ENCODE measurements at regions not wholly inside any gene's neighbourhood (a gene's known extent, or its start where the extent isn't known, plus 50 kb on each side); places are given as distances from the start of the nearest gene placed in this dataset.

DNA sequence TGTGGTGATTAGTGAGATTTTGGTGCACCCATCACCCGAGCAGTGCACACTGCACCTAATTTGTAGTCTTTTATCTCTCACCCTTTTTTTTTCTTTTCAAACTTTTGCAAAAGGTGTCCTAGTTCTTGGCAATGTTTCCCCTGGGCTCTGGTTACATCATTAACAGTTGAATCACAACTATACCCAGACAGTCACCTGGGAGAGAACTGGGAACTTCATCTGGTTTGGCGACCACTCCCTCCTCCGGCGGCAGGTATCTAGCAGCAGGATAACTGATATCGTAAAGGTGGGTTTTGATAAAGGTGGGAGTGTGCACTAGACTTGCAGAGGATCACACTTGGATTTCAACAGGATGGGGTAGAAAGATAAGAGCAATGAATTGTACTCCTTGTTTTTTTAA, 140.5 kb downstream of the CHIC2 start:
- Histone ChIP-seq H3K9me3 (ENCODE audit: control insufficient read depth, insufficient read depth, low read depth, low read length) (no peaks in the 10 kb centered on the region), H3K79me2 (ENCODE audit: control insufficient read depth, insufficient read depth, low read length) (no peaks in the 10 kb centered on the region), H4K20me1 (ENCODE audit: control insufficient read depth, extremely low read depth, insufficient read depth, low read length) (no peaks in the 10 kb centered on the region), H3K27ac (ENCODE audit: insufficient read depth, low read length) (no peak overlapping the region), H3K36me3 (ENCODE audit: control insufficient read depth, insufficient read depth, low read length) (no peaks in the 10 kb centered on the region), H3K4me2 (ENCODE audit: extremely low read depth, insufficient read depth, low read length) (no peak overlapping the region), H3K4me1 (ENCODE audit: control insufficient read depth, extremely low read depth, insufficient read depth, low read length) (peaks cover 7% of the 10 kb centered on the region), H3K27me3 (ENCODE audit: control insufficient read depth, insufficient read depth, low read length) (no peaks in the 10 kb centered on the region), H3K9ac (ENCODE audit: insufficient read depth, low read length) (no peak overlapping the region), H2AFZ (ENCODE audit: low read length) (no peak overlapping the region), H3K4me3 (replicated peaks in 1 of 4; ENCODE audit: control extremely low read depth in 1 of 4, insufficient read depth in 1 of 4, low read depth in 3 of 4, low read length in 4 of 4) (no peak overlapping the region)
- TF ChIP-seq, protein P1, sequence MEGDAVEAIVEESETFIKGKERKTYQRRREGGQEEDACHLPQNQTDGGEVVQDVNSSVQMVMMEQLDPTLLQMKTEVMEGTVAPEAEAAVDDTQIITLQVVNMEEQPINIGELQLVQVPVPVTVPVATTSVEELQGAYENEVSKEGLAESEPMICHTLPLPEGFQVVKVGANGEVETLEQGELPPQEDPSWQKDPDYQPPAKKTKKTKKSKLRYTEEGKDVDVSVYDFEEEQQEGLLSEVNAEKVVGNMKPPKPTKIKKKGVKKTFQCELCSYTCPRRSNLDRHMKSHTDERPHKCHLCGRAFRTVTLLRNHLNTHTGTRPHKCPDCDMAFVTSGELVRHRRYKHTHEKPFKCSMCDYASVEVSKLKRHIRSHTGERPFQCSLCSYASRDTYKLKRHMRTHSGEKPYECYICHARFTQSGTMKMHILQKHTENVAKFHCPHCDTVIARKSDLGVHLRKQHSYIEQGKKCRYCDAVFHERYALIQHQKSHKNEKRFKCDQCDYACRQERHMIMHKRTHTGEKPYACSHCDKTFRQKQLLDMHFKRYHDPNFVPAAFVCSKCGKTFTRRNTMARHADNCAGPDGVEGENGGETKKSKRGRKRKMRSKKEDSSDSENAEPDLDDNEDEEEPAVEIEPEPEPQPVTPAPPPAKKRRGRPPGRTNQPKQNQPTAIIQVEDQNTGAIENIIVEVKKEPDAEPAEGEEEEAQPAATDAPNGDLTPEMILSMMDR (conservative IDR thresholded peaks at IDR 0.05 in 1 of 2, IDR thresholded peaks at IDR 0.05 in 1 of 2; ENCODE audit: low read depth in 1 of 2, low read length in 2 of 2), result no peak
- no peak for TF ChIP-seq EZH2 (IDR thresholded peaks at IDR 0.05; ENCODE audit: low read length, missing control alignments)
- DNase-seq (ENCODE audit: low read depth in 2 of 2), result no peak

GRCh38 chr4:53921856-53922255, 142.5 kb downstream of the CHIC2 start:
- peaks cover 5% of the 10 kb centered on the region for H3K4me1 ChIP-seq (ENCODE audit: control insufficient read depth, extremely low read depth, insufficient read depth, low read length)
- no peaks in the 10 kb centered on the region for H3K79me2 ChIP-seq (ENCODE audit: control insufficient read depth, insufficient read depth, low read length)
- no peaks in the 10 kb centered on the region for H3K9me3 ChIP-seq (ENCODE audit: control insufficient read depth, insufficient read depth, low read depth, low read length)

GRCh38 chr4:53920883-53921282, 143.5 kb downstream of the CHIC2 start:
- Histone ChIP-seq H3K4me3 (replicated peaks in 1 of 4; ENCODE audit: control extremely low read depth in 1 of 4, insufficient read depth in 1 of 4, low read depth in 3 of 4, low read length in 4 of 4) (no peak overlapping the region), H3K27ac (ENCODE audit: insufficient read depth, low read length) (no peak overlapping the region), H3K4me1 (ENCODE audit: control insufficient read depth, extremely low read depth, insufficient read depth, low read length) (peaks cover 9% of the 10 kb centered on the region), H2AFZ (ENCODE audit: low read length) (no peak overlapping the region), H3K4me2 (ENCODE audit: extremely low read depth, insufficient read depth, low read length) (no peak overlapping the region), H3K9ac (ENCODE audit: insufficient read depth, low read length) (no peak overlapping the region), H3K79me2 (ENCODE audit: control insufficient read depth, insufficient read depth, low read length) (no peaks in the 10 kb centered on the region), H3K27me3 (ENCODE audit: control insufficient read depth, insufficient read depth, low read length) (no peaks in the 10 kb centered on the region), H3K36me3 (ENCODE audit: control insufficient read depth, insufficient read depth, low read length) (no peaks in the 10 kb centered on the region), H4K20me1 (ENCODE audit: control insufficient read depth, extremely low read depth, insufficient read depth, low read length) (no peaks in the 10 kb centered on the region), H3K9me3 (ENCODE audit: control insufficient read depth, insufficient read depth, low read depth, low read length) (no peaks in the 10 kb centered on the region)
- DNase-seq (ENCODE audit: low read depth in 2 of 2), result no peak
- TF ChIP-seq EZH2 (IDR thresholded peaks at IDR 0.05; ENCODE audit: low read length, missing control alignments), result no peak
- TF ChIP-seq, protein P1 (conservative IDR thresholded peaks at IDR 0.05 in 1 of 2, IDR thresholded peaks at IDR 0.05 in 1 of 2; ENCODE audit: low read depth in 1 of 2, low read length in 2 of 2), result no peak

More at GRCh38 chr4:53921856-53922255, 142.5 kb downstream of the CHIC2 start:
- H3K4me3 ChIP-seq (replicated peaks in 1 of 4; ENCODE audit: control extremely low read depth in 1 of 4, insufficient read depth in 1 of 4, low read depth in 3 of 4, low read length in 4 of 4), result no peak overlapping the region
- H3K9ac ChIP-seq (ENCODE audit: insufficient read depth, low read length), result no peak overlapping the region
- no peaks in the 10 kb centered on the region for H3K27me3 ChIP-seq (ENCODE audit: control insufficient read depth, insufficient read depth, low read length)
- no peak for TF ChIP-seq EZH2 (IDR thresholded peaks at IDR 0.05; ENCODE audit: low read length, missing control alignments)
- TF ChIP-seq, protein P1 (conservative IDR thresholded peaks at IDR 0.05 in 1 of 2, IDR thresholded peaks at IDR 0.05 in 1 of 2; ENCODE audit: low read depth in 1 of 2, low read length in 2 of 2), result no peak
- no peak for DNase-seq (ENCODE audit: low read depth in 2 of 2)
- no peak overlapping the region for H3K27ac ChIP-seq (ENCODE audit: insufficient read depth, low read length)
- H4K20me1 ChIP-seq (ENCODE audit: control insufficient read depth, extremely low read depth, insufficient read depth, low read length), result no peaks in the 10 kb centered on the region
- H3K36me3 ChIP-seq (ENCODE audit: control insufficient read depth, insufficient read depth, low read length), result no peaks in the 10 kb centered on the region
- no peak overlapping the region for H2AFZ ChIP-seq (ENCODE audit: low read length)
- no peak overlapping the region for H3K4me2 ChIP-seq (ENCODE audit: extremely low read depth, insufficient read depth, low read length)
